ENCODE measurements at regions not wholly inside any gene's neighbourhood (a gene's known extent, or its start where the extent isn't known, plus 50 kb on each side); places are given as distances from the start of the nearest gene placed in this dataset.

GRCh38 chr6:4250645-4251044 is 115.3 kb upstream of the ECI2 start:
- TF ChIP-seq EZH2 (IDR thresholded peaks at IDR 0.05; ENCODE audit: insufficient read depth, poor library complexity, severe bottlenecking): no peak
- no peak for TF ChIP-seq EZH2phosphoT487 (IDR thresholded peaks at IDR 0.05; ENCODE audit: insufficient read depth, low read depth)

All from GM23248 (cell line).